ENCODE measurements at regions not wholly inside any gene's neighbourhood (a gene's known extent, or its start where the extent isn't known, plus 50 kb on each side); places are given as distances from the start of the nearest gene placed in this dataset.
"Not testable (repeated sequence)": the region's sequence is repeated elsewhere in the genome, so short reads cannot be mapped to it uniquely, and the experiment has no call there.

DNA sequence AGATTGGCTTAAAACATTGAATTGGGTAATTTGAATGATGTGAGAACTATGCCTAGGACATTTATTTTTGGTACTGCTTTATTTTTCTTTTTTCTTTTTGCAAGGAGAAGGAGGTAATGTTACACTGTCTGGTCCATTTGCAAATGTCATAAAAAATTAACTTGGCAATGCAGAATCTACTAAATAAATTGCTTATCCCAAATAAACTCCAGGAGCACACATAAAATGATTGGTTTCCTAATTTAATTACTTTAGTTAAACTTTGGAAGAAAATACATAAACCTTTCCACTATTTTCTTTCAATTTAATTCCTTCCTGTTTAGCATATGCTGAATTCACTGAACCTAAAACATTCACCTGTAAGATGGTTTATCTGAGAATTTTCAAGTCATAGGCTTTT, 238.4 kb upstream of the ETAA1 start:
- DNase-seq (ENCODE audit: extremely low read depth, low read depth) = no peak

DNA sequence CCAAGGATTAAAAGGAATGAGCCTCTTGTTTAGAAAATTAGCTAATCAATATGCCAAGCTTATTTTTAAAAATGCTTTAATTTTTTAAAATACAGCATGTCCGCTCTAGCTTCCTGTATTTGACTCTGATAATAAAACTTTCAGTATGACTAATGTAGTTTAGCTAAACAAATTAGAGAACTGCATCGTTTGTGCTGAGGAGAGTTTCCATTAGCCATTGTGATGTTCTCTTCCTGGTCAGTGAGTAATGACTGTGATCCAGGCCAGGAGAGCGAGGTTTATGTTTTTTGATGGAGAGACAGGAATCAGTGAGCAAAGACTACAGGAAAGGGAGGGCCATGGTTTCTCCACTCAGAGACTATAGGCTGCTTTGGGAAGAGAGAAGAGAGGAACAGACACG, 237.2 kb upstream of the ETAA1 start:
- no peak for DNase-seq (ENCODE audit: extremely low read depth, low read depth)

DNA sequence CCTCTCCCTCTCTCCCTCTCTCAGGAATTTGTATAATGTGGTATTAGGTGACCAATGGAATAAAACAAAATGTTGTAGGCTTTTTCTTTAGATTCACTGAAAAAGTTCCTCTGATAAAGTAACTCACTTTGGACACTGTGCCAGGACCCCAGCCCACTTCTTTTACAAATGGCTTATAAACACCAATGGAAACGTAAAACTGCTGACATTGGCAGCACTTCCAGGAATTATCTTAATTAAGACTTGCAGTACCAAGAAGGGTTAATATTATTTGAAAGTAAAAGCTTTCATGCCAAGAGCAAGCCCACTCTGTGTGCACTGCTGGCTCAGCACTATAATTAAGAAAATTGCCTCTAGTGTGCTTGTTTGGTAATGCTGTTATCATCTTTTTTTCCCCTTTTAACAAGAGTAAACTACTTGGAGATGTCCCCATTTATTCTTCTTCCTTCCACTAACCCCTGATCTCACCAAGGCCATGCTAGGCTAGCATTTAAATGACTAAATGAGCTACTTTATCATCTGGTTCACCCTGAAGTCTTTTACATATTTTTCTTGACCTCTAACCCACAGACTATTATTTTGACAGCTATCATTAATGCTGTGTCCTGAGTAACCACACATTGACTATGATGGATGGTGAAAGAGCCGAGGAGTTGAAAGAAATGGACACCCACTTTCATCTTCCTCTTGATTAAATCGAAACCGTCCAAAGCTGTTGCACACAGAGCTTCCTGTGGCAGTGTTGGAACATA, 232.2 kb upstream of the ETAA1 start:
- DNase-seq (ENCODE audit: extremely low read depth, low read depth) = no peak

DNA sequence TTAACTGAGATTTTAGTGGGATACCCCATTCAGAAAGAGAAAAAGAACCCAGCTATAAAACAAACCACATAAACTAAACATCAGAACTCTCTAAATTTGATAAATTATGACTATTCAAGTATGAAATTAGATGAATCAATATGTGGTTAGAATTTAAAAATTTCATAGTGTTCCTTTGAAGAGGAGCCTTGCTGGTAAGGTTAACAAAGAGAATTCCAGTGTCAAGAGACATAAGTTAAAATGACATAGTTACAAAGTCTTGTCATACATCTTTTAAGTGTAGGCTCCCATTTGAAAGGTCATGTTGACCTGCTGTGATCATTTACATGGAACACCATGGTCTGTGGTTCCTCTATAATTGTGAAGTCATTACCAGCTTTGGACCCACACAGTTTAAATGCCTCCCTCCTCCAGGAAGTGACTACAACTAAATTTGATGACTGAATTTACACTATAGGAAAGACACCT, 231.6 kb upstream of the ETAA1 start:
- no peak for DNase-seq (ENCODE audit: extremely low read depth, low read depth)

GRCh38 chr2:67166511-67166910, 230.6 kb upstream of the ETAA1 start:
- DNase-seq (ENCODE audit: extremely low read depth, low read depth) = not testable (repeated sequence)

- no peak for DNase-seq (ENCODE audit: extremely low read depth, low read depth)
These were observed 227.6 kb upstream of the ETAA1 start for GRCh38 chr2:67169417-67170140.

DNA sequence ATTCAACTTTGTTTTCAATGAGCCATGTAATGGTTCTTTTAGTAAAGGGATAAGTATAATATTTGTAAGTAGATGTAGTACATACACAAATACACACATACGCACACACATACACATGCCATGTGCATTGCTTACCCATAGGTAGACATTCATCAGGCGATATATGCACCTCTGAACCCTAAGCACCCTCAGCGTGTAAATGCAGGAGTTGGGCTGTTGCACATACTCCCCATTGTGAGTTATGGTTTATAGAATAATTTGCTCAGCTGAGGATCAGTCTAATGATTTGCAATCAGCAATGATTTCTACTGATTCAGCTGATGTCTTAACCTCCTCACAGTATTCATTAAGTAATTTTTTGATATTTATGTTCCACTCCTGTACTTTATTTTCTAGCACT, 217.6 kb upstream of the ETAA1 start:
- no peak for DNase-seq (ENCODE audit: extremely low read depth, low read depth)

- no peak for DNase-seq (ENCODE audit: extremely low read depth, low read depth)
These were observed 216.3 kb upstream of the ETAA1 start for GRCh38 chr2:67180841-67181240.

DNA sequence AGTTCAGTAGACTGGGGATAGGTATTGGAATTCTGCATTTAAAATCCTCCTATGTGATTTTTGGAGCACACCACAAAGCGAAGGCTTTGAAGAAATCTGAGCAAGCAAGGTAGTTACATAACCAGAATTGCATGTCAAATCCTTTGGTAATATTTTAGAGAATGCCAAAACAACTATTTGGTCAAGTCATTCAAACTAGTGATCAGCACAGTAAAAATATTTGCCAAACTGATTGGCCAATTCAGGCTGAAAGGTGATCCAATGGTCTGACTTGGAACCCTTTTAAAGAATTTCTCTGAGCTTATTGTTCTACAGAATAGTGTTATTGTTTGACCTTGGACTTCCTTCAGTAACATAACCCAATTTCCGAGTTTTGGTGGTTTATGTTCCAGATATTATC, 214.2 kb upstream of the ETAA1 start:
- no peak for DNase-seq (ENCODE audit: extremely low read depth, low read depth)

GRCh38 chr2:67186326-67186725, 210.8 kb upstream of the ETAA1 start:
- DNase-seq (ENCODE audit: extremely low read depth, low read depth) = no peak

DNA sequence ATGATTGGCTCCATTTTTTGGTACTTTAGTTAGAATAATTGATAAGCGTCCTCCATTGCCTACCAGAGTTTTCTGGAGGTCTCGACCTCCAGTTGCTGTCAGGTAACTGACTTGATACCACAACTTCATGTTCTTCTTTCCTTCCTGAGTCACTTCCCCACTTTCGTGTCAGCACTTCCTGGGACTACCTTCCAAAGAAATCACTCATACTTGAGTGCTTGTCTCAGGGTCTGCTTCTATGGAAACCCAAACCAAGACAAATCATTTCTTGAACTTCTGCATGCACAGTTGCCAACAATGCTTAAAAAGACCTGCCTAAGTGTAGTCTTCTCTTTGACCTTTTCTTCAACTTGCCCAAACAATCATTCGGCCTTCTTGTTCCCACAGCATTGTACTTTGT, 210.3 kb upstream of the ETAA1 start:
- DNase-seq (ENCODE audit: extremely low read depth, low read depth) = no peak

- not testable (repeated sequence) for DNase-seq (ENCODE audit: extremely low read depth, low read depth)
These were observed 201.8 kb upstream of the ETAA1 start for GRCh38 chr2:67195327-67195726.

DNA sequence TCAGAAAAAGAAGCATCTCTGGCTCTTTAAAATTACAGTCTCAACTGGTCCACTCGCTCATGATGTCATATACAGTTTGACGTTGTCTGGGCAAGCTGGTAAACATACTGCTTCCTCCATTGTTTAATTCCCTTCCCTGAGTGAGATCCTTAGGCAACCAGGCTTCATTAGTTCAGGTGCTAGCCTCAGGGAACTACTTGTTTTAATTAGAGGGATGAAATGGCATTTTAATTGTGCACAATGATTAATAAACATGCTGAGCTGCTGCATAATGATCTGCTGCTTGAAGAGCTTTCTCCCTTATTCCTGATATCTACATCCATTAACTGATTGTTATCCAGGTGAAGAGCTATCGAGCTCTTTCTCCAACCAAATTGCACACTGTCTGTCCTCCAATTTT, 195.6 kb upstream of the ETAA1 start:
- DNase-seq (ENCODE audit: extremely low read depth, low read depth) = no peak

DNA sequence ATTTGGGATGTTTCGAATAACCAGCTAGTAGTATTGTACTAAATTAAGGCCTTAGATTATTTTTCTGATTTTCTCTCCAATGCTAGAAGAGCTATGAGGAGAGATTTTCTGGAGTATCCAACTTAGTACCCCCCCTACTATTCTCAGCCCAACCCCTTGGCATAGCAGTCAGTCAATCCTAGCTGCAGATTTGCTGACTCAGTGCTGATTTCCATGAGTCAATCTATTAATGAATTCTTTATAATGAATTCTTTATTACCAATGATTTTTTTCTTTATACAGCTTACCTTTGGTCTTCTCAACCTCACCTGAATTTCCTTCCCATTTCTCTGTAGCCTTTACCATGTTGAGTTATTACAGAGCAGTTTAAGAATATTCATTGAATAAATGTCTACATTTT, 192.8 kb upstream of the ETAA1 start:
- no peak for DNase-seq (ENCODE audit: extremely low read depth, low read depth)

DNA sequence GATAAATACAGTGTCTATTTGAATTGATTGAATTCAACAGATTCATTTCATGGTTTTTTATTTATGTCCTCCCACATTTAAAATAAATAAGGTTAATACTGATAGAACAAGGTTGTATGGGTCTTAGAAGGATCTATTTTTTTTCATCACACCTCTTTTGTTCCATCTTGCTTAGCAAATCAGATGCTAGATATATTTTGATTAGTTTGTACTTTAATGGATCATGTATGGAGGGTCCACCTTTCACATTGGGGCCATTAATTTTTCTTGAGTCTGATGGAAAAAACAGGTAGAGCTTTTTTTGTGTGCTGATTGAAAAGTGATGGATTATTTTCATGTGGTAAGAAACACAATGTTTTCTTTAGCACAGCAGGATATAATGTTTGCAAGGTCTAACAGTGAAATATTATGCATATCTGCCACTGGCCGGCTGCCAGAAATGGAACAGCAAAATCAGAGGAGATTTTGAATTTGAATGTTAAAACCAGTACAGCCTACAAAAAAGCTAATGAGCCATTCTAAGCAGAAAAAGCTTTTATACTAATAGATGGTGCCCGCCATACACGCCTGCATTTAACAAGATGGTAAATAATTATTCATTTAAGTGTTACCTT, 188.1 kb upstream of the ETAA1 start:
- no peak for DNase-seq (ENCODE audit: extremely low read depth, low read depth)

DNA sequence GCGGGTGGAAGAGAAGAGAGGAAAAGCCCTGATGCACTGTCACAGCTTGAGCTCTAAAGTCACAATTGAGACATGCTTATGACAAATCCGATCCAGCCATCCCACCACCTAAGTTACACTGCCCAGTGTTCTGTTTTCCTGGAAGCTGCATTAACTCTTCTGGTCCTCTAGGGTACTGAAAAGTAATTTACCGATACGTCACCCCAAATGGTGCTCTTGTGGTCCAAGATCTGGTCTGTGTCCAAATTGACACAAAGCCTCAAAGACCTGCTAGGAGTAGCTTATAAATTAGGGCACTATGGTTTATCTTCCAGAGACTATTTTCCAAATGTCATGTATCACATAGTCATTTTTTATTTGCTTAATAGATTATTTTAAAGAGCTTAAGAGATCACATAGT, 186.7 kb upstream of the ETAA1 start:
- DNase-seq (ENCODE audit: extremely low read depth, low read depth) = no peak

- DNase-seq (ENCODE audit: extremely low read depth, low read depth) = no peak
These were observed 184.9 kb upstream of the ETAA1 start for GRCh38 chr2:67212203-67212602.

- no peak for DNase-seq (ENCODE audit: extremely low read depth, low read depth)
These were observed 183.9 kb upstream of the ETAA1 start for GRCh38 chr2:67213270-67213670.

DNA sequence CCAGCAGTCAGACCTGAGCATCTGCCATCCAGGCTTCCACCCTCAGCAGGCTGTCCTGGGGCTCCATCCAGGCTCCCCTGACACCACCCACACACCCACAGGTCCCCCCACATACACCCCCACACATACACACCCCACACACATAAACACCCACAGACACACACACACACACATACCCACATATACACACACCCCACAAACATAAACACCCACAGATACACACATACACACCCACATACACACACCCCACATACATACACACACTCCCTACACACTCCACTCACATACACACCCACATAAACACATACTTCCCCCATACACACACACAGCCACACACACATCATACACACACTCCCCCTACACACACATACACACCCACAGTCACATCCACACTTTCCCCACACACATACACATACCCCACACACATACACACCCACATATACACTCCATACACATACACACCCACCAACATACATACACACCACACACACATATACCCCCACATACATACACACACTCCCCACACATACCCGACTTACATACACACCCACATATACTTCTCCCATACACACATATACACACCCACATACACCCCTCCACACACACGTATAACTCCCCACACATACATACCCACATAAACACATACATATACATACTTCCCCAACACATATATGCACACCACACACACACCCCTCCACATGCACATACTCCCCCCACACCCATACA, 183.3 kb upstream of the ETAA1 start:
- no peak for DNase-seq (ENCODE audit: extremely low read depth, low read depth)

DNA sequence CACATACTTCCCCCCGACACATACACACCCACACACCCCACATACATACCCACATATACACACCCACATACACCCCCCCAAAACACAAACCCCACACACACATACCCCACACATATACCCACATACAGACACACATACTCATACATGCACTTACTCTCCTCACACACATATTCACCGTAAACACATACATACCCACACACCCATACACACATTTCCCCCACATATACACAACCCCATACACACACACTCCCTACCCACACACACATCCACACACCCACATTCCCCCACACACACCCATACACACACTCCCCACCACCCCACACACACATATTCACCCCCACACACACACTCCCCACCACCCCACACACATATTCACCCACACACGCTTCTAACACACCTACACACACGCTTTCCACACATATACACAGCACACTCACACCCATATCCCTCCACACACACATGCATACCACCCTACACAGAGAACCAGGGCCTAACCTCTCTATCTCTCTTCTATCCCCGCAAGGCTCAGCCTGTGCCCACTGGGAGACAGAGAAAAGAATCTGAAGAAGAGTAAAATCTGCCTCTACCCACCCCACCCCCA, 182.4 kb upstream of the ETAA1 start:
- no peak for DNase-seq (ENCODE audit: extremely low read depth, low read depth)
